ENCODE measurements at regions not wholly inside any gene's neighbourhood (a gene's known extent, or its start where the extent isn't known, plus 50 kb on each side); places are given as distances from the start of the nearest gene placed in this dataset.
"Not testable (repeated sequence)": the region's sequence is repeated elsewhere in the genome, so short reads cannot be mapped to it uniquely, and the experiment has no call there.

DNA sequence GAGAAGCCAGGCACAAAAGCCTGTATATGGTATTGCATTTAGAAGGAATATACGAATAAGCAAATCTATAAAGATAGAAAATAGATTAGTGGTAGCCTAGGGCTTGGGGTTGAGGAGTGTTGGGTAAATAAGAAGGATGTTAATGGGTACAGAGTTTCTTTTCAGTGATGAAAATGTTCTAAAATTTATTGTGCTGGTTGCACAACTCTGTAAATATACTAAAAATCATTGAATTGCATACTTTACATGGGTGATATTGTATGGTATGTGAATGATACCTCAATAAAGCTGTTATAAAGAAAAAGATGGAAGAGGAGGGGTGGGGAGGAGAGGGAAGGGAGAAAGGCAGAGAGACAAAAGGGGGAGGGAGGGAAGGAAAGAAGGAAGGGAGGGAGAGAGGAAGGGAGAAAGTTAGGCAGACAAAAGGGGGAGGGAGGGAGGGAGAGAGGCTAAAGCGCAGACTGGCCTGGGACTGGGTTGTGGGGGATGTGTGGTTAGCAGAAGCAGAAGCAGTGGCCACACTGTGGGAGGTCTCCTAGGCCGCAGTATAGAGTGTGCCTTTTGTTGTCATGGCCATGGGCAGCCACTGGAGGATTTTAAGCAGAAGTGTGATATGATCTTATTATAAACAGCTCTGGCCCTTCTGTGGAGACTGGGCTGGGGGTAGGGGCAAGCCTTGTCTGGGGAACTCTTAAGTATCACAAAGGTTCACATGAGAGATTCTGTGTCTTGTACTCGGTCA, 73.6 kb upstream of the ELK3 start:
- Histone ChIP-seq H3K36me3 (ENCODE audit: insufficient read depth, low read length) (no peaks in the 10 kb centered on the region), H3K4me1 (ENCODE audit: insufficient read depth, low read length) (peaks cover 3% of the 10 kb centered on the region), H3K9me3 (ENCODE audit: low read depth, low read length) (no peaks in the 10 kb centered on the region), H3K4me3 (ENCODE audit: insufficient read depth, low read length) (no peak overlapping the region), H4K20me1 (ENCODE audit: insufficient read depth, low read length) (no peaks in the 10 kb centered on the region), H3K4me2 (ENCODE audit: insufficient read depth, low read length) (no peak overlapping the region), H2AFZ (ENCODE audit: low read length) (no peak overlapping the region), H3K27ac (ENCODE audit: low read depth, low read length) (no peak overlapping the region), H3K79me2 (ENCODE audit: insufficient read depth, low read length) (no peaks in the 10 kb centered on the region), H3K27me3 (ENCODE audit: insufficient read depth, low read length) (no peaks in the 10 kb centered on the region)
- DNase-seq (ENCODE audit: insufficient read length, low spot score, missing footprints): no peak
- TF ChIP-seq, protein P1, sequence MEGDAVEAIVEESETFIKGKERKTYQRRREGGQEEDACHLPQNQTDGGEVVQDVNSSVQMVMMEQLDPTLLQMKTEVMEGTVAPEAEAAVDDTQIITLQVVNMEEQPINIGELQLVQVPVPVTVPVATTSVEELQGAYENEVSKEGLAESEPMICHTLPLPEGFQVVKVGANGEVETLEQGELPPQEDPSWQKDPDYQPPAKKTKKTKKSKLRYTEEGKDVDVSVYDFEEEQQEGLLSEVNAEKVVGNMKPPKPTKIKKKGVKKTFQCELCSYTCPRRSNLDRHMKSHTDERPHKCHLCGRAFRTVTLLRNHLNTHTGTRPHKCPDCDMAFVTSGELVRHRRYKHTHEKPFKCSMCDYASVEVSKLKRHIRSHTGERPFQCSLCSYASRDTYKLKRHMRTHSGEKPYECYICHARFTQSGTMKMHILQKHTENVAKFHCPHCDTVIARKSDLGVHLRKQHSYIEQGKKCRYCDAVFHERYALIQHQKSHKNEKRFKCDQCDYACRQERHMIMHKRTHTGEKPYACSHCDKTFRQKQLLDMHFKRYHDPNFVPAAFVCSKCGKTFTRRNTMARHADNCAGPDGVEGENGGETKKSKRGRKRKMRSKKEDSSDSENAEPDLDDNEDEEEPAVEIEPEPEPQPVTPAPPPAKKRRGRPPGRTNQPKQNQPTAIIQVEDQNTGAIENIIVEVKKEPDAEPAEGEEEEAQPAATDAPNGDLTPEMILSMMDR (IDR thresholded peaks at IDR 0.05; ENCODE audit: extremely low read depth, low read depth, low read length): no peak

DNA sequence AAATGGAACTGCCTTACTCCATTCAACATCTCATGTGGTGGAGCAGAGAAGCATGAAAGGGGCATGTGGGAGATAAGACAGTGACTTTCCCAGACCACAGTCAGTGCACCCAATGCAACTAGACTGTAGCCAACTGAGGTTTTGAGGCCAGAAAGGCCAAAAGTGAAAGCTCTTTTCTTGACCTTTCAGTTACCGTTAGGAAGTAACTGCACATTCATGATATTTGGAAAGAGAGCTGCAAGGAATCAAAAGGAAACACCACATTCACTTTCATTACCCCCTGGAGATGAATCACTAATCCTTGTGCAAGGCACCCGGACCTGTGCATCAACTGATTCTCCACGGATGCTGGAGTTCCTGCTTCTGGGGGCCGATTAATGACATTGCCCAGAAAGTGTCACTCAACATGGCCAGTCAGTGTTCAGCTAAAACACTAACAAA, 72.9 kb upstream of the ELK3 start:
- Histone ChIP-seq H3K36me3 (ENCODE audit: insufficient read depth, low read length) (no peaks in the 10 kb centered on the region), H3K4me1 (ENCODE audit: insufficient read depth, low read length) (peaks cover 3% of the 10 kb centered on the region), H3K9me3 (ENCODE audit: low read depth, low read length) (no peaks in the 10 kb centered on the region), H2AFZ (ENCODE audit: low read length) (no peak overlapping the region), H3K4me3 (ENCODE audit: insufficient read depth, low read length) (no peak overlapping the region), H3K27me3 (ENCODE audit: insufficient read depth, low read length) (no peaks in the 10 kb centered on the region), H3K27ac (ENCODE audit: low read depth, low read length) (no peak overlapping the region), H3K4me2 (ENCODE audit: insufficient read depth, low read length) (no peak overlapping the region), H3K79me2 (ENCODE audit: insufficient read depth, low read length) (no peaks in the 10 kb centered on the region), H4K20me1 (ENCODE audit: insufficient read depth, low read length) (no peaks in the 10 kb centered on the region)
- no peak for DNase-seq (ENCODE audit: insufficient read length, low spot score, missing footprints)
- TF ChIP-seq, protein P1 (IDR thresholded peaks at IDR 0.05; ENCODE audit: extremely low read depth, low read depth, low read length): no peak

DNA sequence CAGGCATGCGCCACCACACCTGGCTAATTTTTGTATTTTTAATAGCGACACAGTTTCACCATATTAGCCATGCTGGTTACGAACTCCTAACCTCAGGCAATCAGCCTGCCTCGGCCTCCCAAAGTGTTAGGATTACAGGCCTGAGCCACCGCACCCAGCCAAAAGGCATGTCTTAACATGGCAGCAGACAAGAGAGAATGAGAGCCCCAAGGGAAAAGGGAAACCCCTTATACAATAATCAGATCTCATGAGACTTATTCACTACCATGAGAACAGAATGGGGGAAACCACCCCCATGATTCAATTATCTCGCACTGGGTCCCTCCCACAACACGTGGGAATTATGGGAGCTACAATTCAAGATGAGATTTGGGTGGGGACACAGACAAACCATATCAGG, 65.9 kb upstream of the ELK3 start:
- not testable (repeated sequence) for H3K4me3 ChIP-seq (ENCODE audit: insufficient read depth, low read length); H2AFZ ChIP-seq (ENCODE audit: low read length); H3K27ac ChIP-seq (ENCODE audit: low read depth, low read length); DNase-seq (ENCODE audit: insufficient read length, low spot score, missing footprints); H3K9me3 ChIP-seq (ENCODE audit: low read depth, low read length); H3K36me3 ChIP-seq (ENCODE audit: insufficient read depth, low read length); H3K79me2 ChIP-seq (ENCODE audit: insufficient read depth, low read length); H3K4me1 ChIP-seq (ENCODE audit: insufficient read depth, low read length); H4K20me1 ChIP-seq (ENCODE audit: insufficient read depth, low read length); H3K4me2 ChIP-seq (ENCODE audit: insufficient read depth, low read length)
- H3K27me3 ChIP-seq (ENCODE audit: insufficient read depth, low read length): peaks cover 16% of the 10 kb centered on the region

DNA sequence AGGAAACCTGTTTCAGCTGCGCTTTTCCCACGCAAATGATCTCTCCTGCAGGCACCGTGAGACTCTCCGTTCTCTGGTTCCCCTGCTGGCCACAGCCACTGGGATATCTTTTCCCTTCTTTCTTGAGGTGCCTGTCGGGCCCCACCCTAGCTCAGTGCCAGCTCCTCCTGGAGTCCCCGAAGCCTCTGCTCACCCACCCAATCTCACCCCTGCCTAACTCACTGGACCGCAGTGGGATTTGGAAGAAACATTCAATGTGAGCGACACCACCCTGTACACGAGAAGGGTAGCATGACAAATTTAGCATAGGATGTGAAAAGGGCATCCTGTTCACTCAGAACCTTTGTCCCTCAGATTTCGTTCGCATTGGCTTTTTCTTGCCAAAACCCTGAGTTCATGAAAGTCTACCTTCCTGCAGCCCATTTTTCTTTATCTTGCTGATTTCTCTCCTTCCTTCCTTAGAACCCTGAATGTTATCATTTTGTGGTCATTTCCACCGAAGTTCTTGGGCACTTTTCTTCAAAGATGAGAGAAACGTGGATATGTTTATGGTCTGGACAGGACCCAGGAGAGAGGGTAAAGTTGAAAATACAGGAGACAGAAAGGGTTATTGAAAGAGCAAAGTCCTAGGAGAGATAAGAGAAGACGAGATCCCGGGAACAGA, 63.6 kb upstream of the ELK3 start:
- H3K27ac ChIP-seq (ENCODE audit: low read depth, low read length): no peak overlapping the region
- H3K79me2 ChIP-seq (ENCODE audit: insufficient read depth, low read length): no peaks in the 10 kb centered on the region
- peaks cover 16% of the 10 kb centered on the region for H3K27me3 ChIP-seq (ENCODE audit: insufficient read depth, low read length)
- no peak overlapping the region for H2AFZ ChIP-seq (ENCODE audit: low read length)
- no peaks in the 10 kb centered on the region for H3K9me3 ChIP-seq (ENCODE audit: low read depth, low read length)
- H3K4me1 ChIP-seq (ENCODE audit: insufficient read depth, low read length): no peaks in the 10 kb centered on the region
- no peaks in the 10 kb centered on the region for H4K20me1 ChIP-seq (ENCODE audit: insufficient read depth, low read length)
- no peak overlapping the region for H3K4me2 ChIP-seq (ENCODE audit: insufficient read depth, low read length)
- no peak for DNase-seq (ENCODE audit: insufficient read length, low spot score, missing footprints)
- H3K4me3 ChIP-seq (ENCODE audit: insufficient read depth, low read length): no peak overlapping the region
- no peaks in the 10 kb centered on the region for H3K36me3 ChIP-seq (ENCODE audit: insufficient read depth, low read length)
- TF ChIP-seq, protein P1 (IDR thresholded peaks at IDR 0.05; ENCODE audit: extremely low read depth, low read depth, low read length): no peak
